ENCODE measurements at regions not wholly inside any gene's neighbourhood (a gene's known extent, or its start where the extent isn't known, plus 50 kb on each side); places are given as distances from the start of the nearest gene placed in this dataset.

DNA sequence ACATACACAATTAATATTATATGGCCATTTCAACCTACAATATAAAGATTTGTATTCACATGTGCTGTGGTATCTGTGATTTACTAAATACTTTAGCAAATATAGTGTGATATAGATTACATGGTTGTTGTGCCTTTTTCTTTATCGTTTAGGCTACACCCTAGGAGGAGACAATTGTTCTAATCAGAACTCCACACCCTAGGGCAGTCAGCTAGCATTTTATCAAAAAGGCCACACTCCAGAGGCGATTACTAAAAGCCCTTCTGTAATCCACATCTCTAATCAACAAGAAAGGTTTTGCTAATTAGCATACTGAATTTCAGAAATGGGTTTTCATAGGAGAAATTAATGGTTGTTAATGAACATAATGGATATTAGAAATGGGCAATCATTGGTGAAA, 319.5 kb upstream of the NOCT start:
- DNase-seq: no peak
- H3K36me3 ChIP-seq: no peaks in the 10 kb centered on the region
- peaks cover 0 to 4% (median 0%) of the 10 kb centered on the region in 4 donors for H3K4me1 ChIP-seq
- intact Hi-C loops (cut with DNase I; ENCODE audit: low total_unique reads) (no loop called here), in situ Hi-C loops (cut with MboI; ENCODE audit: low pct_ligation_motif_present in 1 of 4, low pct_unique_long_range_greater_than_20kb in 1 of 4, low sequenced_read_pairs in 3 of 4) (loop anchor here in 3 of 4 donors (25.0 kb wide), 1 partner anchor 659 kb away; no protein-coding TSS in a partner anchor)
- TF ChIP-seq POLR2A (IDR thresholded peaks at IDR 0.05) (no peak), POLR2AphosphoS5 (IDR thresholded peaks at IDR 0.05) (no peak), EP300 (IDR thresholded peaks at IDR 0.05; ENCODE audit: low read depth) (no peak)
- TF ChIP-seq, protein P1, sequence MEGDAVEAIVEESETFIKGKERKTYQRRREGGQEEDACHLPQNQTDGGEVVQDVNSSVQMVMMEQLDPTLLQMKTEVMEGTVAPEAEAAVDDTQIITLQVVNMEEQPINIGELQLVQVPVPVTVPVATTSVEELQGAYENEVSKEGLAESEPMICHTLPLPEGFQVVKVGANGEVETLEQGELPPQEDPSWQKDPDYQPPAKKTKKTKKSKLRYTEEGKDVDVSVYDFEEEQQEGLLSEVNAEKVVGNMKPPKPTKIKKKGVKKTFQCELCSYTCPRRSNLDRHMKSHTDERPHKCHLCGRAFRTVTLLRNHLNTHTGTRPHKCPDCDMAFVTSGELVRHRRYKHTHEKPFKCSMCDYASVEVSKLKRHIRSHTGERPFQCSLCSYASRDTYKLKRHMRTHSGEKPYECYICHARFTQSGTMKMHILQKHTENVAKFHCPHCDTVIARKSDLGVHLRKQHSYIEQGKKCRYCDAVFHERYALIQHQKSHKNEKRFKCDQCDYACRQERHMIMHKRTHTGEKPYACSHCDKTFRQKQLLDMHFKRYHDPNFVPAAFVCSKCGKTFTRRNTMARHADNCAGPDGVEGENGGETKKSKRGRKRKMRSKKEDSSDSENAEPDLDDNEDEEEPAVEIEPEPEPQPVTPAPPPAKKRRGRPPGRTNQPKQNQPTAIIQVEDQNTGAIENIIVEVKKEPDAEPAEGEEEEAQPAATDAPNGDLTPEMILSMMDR (IDR thresholded peaks at IDR 0.05): no peak
- no peaks in the 10 kb centered on the region for H3K27me3 ChIP-seq
- WGBS, 2 donors (ENCODE audit: low coverage in 1 of 2): 79 to 82% methylated on average over 2 of the region's 2 CpGs
- no peaks in the 10 kb centered on the region for H3K9me3 ChIP-seq
- no peak overlapping the region for H3K4me3 ChIP-seq
- no peak overlapping the region for H3K27ac ChIP-seq

DNA sequence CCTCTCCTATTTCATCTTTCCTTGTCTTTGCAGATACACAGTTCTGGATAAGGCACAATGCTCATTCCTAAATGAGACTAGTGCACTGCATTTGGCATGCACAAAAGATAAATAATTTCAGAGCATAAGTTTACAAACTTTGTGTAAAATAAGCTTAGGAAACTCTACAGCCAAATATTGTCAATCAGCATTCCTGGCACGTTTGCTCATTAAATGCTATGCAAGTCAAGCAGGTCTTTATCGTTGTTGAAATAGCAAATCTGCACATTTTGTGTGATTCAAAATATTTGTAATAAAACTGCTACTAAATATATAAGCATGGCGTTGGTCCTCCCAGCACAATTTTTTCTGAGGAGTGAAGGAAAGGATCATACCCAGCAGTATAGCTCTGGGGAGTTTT, 322.1 kb upstream of the NOCT start:
- Histone ChIP-seq H3K36me3 (no peaks in the 10 kb centered on the region), H3K27ac (no peak overlapping the region), H3K27me3 (no peaks in the 10 kb centered on the region), H3K9me3 (no peaks in the 10 kb centered on the region), H3K4me1 (peaks cover 0 to 4% (median 0%) of the 10 kb centered on the region in 4 donors), H3K4me3 (no peak overlapping the region)
- in situ Hi-C loops (cut with MboI; ENCODE audit: low pct_ligation_motif_present in 1 of 4, low pct_unique_long_range_greater_than_20kb in 1 of 4, low sequenced_read_pairs in 3 of 4) (loop anchor here in 3 of 4 donors (25.0 kb wide), 1 partner anchor 656 kb away; no protein-coding TSS in a partner anchor), intact Hi-C loops (cut with DNase I; ENCODE audit: low total_unique reads) (no loop called here)
- TF ChIP-seq POLR2A (IDR thresholded peaks at IDR 0.05) (no peak), EP300 (IDR thresholded peaks at IDR 0.05; ENCODE audit: low read depth) (no peak), POLR2AphosphoS5 (IDR thresholded peaks at IDR 0.05) (no peak)
- TF ChIP-seq, protein P1 (IDR thresholded peaks at IDR 0.05): no peak
- 50 to 54% methylated on average over 3 of the region's 3 CpGs for WGBS, 2 donors (ENCODE audit: low coverage in 1 of 2)
- no peak for DNase-seq

DNA sequence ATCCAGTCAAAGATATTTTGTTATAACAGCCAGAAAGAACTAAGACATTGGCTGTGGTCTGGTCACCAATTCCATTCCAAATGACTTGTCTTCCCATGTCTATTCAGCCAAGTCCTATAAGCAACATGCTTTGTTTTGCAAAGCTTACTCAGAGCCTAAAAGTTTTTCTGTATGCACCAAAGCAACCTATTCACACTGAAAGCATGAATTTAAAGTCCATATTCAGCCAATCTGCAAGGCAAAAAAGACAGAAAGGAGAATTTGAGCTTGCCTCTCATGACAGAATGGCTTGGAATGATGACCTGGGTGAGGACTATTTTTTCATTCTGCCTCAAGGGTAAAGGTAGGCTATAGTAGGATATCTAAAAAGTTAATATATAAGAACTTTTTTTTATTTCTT, 323.2 kb upstream of the NOCT start:
- intact Hi-C loops (cut with DNase I; ENCODE audit: low total_unique reads) (no loop called here), in situ Hi-C loops (cut with MboI; ENCODE audit: low pct_ligation_motif_present in 1 of 4, low pct_unique_long_range_greater_than_20kb in 1 of 4, low sequenced_read_pairs in 3 of 4) (loop anchor here in 3 of 4 donors (25.0 kb wide), 1 partner anchor 655 kb away; no protein-coding TSS in a partner anchor)
- H3K9me3 ChIP-seq: no peaks in the 10 kb centered on the region
- TF ChIP-seq POLR2AphosphoS5 (IDR thresholded peaks at IDR 0.05) (no peak), POLR2A (IDR thresholded peaks at IDR 0.05) (no peak), EP300 (IDR thresholded peaks at IDR 0.05; ENCODE audit: low read depth) (no peak)
- TF ChIP-seq, protein P1 (IDR thresholded peaks at IDR 0.05): no peak
- no peak for DNase-seq
- H3K27me3 ChIP-seq: no peaks in the 10 kb centered on the region
- no peaks in the 10 kb centered on the region for H3K36me3 ChIP-seq
- H3K4me1 ChIP-seq: peaks cover 0 to 4% (median 0%) of the 10 kb centered on the region in 4 donors
- no peak overlapping the region for H3K27ac ChIP-seq
- no peak overlapping the region for H3K4me3 ChIP-seq

DNA sequence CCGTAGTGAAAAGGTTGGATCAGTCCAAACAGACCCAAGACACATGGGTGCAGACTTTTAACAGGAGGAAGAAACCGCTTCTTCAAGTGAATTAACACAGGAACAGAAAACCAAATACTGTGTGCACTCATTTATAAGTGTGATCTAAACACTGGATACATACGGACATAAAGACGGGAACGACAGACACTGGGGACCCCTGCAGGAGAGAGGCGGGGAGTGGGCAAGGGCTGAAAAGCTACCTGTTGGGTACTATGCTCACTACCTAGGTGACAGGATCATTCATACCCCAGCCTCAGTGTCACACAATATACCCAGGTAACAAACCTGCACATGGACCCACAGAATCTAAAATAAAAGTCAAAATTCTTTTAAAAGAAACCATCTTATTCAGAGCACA, 326.0 kb upstream of the NOCT start:
- H3K27me3 ChIP-seq: no peaks in the 10 kb centered on the region
- H3K27ac ChIP-seq: no peak overlapping the region
- no peak overlapping the region for H3K4me3 ChIP-seq
- no peak for DNase-seq
- 91 to 100% methylated on average over 2 to 6 of the region's 6 CpGs for WGBS, 2 donors (ENCODE audit: low coverage in 1 of 2)
- H3K4me1 ChIP-seq: peaks cover 0 to 4% (median 0%) of the 10 kb centered on the region in 4 donors
- in situ Hi-C loops (cut with MboI; ENCODE audit: low pct_ligation_motif_present in 1 of 4, low pct_unique_long_range_greater_than_20kb in 1 of 4, low sequenced_read_pairs in 3 of 4): loop anchor here (10.0 to 25.0 kb wide), 3 partner anchors 185 to 655 kb away; no protein-coding TSS in a partner anchor
- intact Hi-C loops (cut with DNase I; ENCODE audit: low total_unique reads): no loop called here
- no peak for TF ChIP-seq EP300 (IDR thresholded peaks at IDR 0.05; ENCODE audit: low read depth)
- TF ChIP-seq, protein P1 (IDR thresholded peaks at IDR 0.05): no peak
- TF ChIP-seq POLR2AphosphoS5 (IDR thresholded peaks at IDR 0.05): no peak
- TF ChIP-seq POLR2A (IDR thresholded peaks at IDR 0.05): no peak
- H3K9me3 ChIP-seq: no peaks in the 10 kb centered on the region
- H3K36me3 ChIP-seq: no peaks in the 10 kb centered on the region
